ENCODE measurements at regions not wholly inside any gene's neighbourhood (a gene's known extent, or its start where the extent isn't known, plus 50 kb on each side); places are given as distances from the start of the nearest gene placed in this dataset.

DNA sequence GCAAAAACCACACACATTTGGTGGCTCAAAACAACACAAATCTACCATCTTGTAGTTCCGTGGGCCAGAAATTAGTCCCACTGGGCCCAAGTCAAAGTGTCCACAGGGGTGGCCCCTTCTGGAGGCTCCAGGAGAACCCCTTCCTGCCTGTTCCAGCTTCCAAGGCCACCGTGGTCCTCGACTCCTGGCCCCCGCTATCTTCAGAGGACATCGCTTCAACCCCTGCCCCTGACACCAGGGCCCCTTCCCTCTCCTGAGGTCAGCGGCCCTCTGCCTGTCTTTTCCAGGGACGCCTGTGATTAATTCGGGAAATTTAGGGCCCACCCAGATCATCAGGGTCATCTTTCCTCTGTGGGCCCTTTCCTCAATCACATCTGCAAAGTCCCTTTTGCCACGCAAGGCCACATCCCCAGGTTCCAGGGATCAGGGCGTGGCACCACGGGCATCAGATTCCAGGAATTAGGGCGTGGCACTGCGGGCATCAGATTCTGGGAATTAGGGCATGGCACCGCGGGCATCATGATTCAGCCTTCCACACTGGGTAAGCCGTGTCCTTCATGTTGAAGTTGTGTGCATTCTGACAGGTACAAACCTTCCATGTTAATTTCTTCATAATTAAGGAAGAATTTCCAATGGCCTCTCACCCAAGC lies 59.9 kb upstream of the SMOC2 start:
- TF ChIP-seq POLR2A (IDR thresholded peaks at IDR 0.05) = no peak
- TF ChIP-seq CTCF (IDR thresholded peaks at IDR 0.05) = no peak
